Glutamatergic neuron (in vitro differentiated cells): ENCODE measurements at regions not wholly inside any gene's neighbourhood (a gene's known extent, or its start where the extent isn't known, plus 50 kb on each side); places are given as distances from the start of the nearest gene placed in this dataset.

Source experiments
- DNase-seq: peaks from one replicate; pipeline ENCODE4 v3.0.0; 2022
- H3K27ac Mint-ChIP-seq: one replicate; pipeline ENCODE4 v1.8.0; 2020; ENCODE audit warnings: mild to moderate bottlenecking, mixed read lengths, inconsistent platforms; ENCODE audit not compliant: unreplicated experiment
- H3K27me3 Mint-ChIP-seq: one replicate; pipeline ENCODE4 v1.8.0; 2020; ENCODE audit warnings: mild to moderate bottlenecking, moderate library complexity, mixed read lengths, inconsistent platforms; ENCODE audit not compliant: unreplicated experiment
- H3K36me3 Mint-ChIP-seq: one replicate; pipeline ENCODE4 v1.8.0; 2020; ENCODE audit warnings: mild to moderate bottlenecking, mixed read lengths, inconsistent platforms; ENCODE audit not compliant: unreplicated experiment
- H3K4me1 Mint-ChIP-seq: one replicate; pipeline ENCODE4 v1.8.0; 2020; ENCODE audit warnings: mild to moderate bottlenecking, low read depth, mixed read lengths, inconsistent platforms; ENCODE audit not compliant: unreplicated experiment
- H3K4me3 Mint-ChIP-seq: one replicate; pipeline ENCODE4 v1.8.0; 2020; ENCODE audit warnings: mild to moderate bottlenecking, mixed read lengths, inconsistent platforms; ENCODE audit not compliant: unreplicated experiment
- H3K9me3 Mint-ChIP-seq: one replicate; pipeline ENCODE4 v1.8.0; 2020; ENCODE audit warnings: mild to moderate bottlenecking, moderate library complexity, mixed read lengths, inconsistent platforms; ENCODE audit not compliant: unreplicated experiment
- TF ChIP-seq, protein P1 (sequence below): fragments of 200-600 bp; sonication (generic); IDR thresholded peaks from one replicate; pipeline ENCODE4 v1.5.0; 2021; ENCODE audit not compliant: partially characterized antibody, unreplicated experiment

DNA sequence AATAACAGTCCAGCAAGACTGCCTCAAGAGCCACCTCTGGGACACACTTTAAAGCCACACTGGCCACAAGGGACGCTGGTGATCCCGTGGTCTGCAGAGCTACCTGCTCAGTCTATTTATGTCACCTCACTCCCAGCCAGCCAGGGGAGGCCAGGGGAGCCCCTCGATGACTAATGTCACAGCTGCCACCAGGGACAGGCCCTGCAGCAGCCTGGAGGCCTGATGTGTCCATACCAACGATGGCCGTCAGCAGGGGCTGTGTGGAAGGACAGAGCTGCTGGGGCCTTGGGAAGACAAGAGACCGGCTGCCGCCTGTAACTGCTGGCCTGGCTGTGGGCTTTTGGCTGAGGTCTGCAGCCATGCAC lies 71.0 kb downstream of the SIK1 start:
- Mint-ChIP-seq H3K27ac (no peak overlapping the region), H3K4me1 (peaks cover 11% of the 10 kb centered on the region), H3K27me3 (peaks cover 8% of the 10 kb centered on the region), H3K36me3 (no peaks in the 10 kb centered on the region), H3K9me3 (peaks cover 8% of the 10 kb centered on the region), H3K4me3 (no peak overlapping the region)
- TF ChIP-seq, protein P1, sequence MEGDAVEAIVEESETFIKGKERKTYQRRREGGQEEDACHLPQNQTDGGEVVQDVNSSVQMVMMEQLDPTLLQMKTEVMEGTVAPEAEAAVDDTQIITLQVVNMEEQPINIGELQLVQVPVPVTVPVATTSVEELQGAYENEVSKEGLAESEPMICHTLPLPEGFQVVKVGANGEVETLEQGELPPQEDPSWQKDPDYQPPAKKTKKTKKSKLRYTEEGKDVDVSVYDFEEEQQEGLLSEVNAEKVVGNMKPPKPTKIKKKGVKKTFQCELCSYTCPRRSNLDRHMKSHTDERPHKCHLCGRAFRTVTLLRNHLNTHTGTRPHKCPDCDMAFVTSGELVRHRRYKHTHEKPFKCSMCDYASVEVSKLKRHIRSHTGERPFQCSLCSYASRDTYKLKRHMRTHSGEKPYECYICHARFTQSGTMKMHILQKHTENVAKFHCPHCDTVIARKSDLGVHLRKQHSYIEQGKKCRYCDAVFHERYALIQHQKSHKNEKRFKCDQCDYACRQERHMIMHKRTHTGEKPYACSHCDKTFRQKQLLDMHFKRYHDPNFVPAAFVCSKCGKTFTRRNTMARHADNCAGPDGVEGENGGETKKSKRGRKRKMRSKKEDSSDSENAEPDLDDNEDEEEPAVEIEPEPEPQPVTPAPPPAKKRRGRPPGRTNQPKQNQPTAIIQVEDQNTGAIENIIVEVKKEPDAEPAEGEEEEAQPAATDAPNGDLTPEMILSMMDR: no peak
- DNase-seq: no peak

DNA sequence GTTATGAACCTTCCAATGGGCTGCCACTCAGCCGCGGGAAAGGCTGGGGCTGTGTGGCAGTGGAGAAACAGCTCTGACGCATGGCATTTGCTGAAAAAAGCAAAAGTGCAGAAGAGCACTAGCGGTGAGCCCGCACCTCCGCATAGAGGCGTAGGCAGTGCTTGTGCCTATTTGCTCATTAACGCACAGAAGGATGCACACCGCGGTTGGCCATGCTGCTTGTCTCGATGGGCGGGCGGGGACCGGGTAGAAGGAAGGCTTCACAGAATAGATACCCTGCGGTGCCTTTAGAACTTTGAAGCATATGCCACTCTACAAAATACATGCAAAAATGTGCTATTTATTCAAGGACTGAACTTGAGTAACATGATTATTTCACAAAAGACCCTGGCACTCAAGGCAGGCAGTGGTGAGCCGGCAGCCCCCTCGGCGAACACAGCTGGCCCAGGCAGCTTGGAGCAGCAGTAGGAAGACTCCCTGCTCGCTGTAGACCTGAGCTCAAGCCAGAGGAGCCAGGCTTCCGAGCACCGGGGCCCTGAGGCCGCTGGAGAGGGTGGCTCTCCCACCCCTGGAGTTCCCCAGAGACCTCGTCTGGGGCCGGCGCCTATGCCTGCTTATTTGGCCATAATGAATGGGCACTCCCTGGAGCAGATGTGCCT lies 71.5 kb downstream of the SIK1 start:
- no peak overlapping the region for H3K27ac Mint-ChIP-seq
- H3K4me3 Mint-ChIP-seq: peak overlapping the region; percentile 21
- peaks cover 8% of the 10 kb centered on the region for H3K9me3 Mint-ChIP-seq
- TF ChIP-seq, protein P1: no peak
- H3K27me3 Mint-ChIP-seq: peaks cover 8% of the 10 kb centered on the region
- H3K4me1 Mint-ChIP-seq: peaks cover 12% of the 10 kb centered on the region
- DNase-seq: no peak
- no peaks in the 10 kb centered on the region for H3K36me3 Mint-ChIP-seq

DNA sequence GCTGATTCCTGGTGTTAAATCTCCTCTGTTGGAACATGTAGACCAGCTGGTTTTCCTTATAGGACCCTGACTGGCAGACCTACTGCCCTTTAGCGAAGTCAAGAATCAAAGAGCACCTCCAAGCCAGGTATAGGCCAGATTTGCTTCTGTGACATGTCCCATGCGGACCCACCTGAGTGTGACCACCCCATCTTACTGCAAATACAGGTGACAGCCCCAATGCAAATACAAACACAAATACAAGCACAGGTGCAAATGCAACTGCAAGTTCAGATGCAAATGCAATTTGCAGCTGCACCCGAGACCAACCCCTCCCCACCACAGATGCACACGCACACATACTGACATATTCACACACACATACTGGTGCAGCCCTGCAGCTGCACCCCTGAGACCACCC lies 72.3 kb downstream of the SIK1 start:
- Mint-ChIP-seq H3K4me3 (no peak overlapping the region), H3K27ac (no peak overlapping the region), H3K4me1 (peaks cover 12% of the 10 kb centered on the region)

DNA sequence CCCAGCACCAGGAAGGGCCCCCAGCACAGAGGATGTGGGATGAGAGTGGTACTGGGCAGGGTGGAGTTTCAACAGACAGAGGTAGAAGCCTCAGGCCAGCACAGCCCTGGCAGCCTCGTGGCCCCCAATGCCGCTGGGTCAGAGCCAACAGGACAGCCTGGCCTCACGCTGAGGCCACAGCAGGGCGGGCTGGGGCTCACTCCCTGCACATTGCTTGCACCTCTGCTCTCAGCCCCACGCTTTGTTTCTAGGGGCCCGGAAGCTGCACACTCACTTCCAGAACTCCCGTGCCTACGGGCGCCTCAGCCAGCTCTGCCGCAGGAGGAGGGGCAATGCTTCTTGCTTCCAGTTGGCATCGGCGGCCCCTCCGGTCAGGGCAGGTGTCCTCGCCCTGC lies 72.9 kb downstream of the SIK1 start:
- Mint-ChIP-seq H3K27ac (no peak overlapping the region), H3K27me3 (peaks cover 8% of the 10 kb centered on the region), H3K36me3 (no peaks in the 10 kb centered on the region), H3K4me1 (peaks cover 12% of the 10 kb centered on the region), H3K4me3 (no peak overlapping the region), H3K9me3 (peaks cover 8% of the 10 kb centered on the region)
- TF ChIP-seq, protein P1: no peak
- no peak for DNase-seq

More for the DNA sequence above, 72.3 kb downstream of the SIK1 start:
- H3K36me3 Mint-ChIP-seq: no peaks in the 10 kb centered on the region
- TF ChIP-seq, protein P1: no peak
- H3K27me3 Mint-ChIP-seq: peaks cover 8% of the 10 kb centered on the region
- peaks cover 8% of the 10 kb centered on the region for H3K9me3 Mint-ChIP-seq
- no peak for DNase-seq

DNA sequence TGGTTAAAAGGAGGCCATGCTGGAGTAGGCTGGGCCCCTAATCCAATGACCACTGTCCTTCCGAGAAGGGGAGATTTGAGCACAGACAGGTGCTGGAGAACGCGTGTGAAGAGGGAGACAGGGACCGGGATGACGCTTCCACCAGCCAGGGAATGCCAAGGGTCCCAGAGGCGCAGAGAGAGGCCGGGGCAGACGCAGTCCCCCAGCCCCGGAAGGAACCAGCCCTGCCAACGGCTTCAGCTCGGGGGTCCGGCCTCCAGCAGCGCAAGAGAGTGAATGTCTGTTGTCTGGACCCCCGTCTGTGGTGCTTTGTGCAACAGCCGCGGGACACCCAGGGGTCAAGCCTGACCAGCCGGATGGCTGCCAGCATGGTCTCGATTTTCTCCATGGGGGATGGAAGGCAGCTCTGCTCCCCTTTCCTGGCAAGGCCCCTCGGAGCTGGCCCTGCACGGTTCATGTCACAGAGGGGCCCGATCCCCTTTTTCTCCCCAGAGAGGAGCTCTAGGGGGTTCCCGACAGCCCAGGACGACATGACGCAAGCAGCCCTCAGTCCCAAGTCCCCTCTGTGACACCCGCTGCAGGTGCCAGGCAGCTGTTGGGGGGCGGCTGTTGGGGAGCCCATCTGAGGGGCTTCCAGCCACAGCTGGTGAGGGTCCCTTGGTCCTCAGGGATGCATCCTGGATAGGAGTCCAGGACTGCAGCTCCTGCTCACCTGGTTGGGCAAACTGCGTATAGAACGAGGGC lies 73.5 kb downstream of the SIK1 start:
- Mint-ChIP-seq H3K27ac (no peak overlapping the region), H3K4me3 (no peak overlapping the region), H3K4me1 (peaks cover 12% of the 10 kb centered on the region), H3K27me3 (peaks cover 8% of the 10 kb centered on the region), H3K9me3 (peaks cover 8% of the 10 kb centered on the region), H3K36me3 (no peaks in the 10 kb centered on the region)
- TF ChIP-seq, protein P1: no peak
- no peak for DNase-seq
